SJSA1 (cell line): ENCODE measurements at regions not wholly inside any gene's neighbourhood (a gene's known extent, or its start where the extent isn't known, plus 50 kb on each side); places are given as distances from the start of the nearest gene placed in this dataset.

Experiments used
- DNase-seq, 2 experiments: peaks; one replicate each; pipeline ENCODE4 v3.0.0-alpha.2; 2015 to 2020; ENCODE audit warnings: low spot score in 2 of 2, low read depth in 1 of 2
- H3K27ac ChIP-seq: fragments of 250-450 bp; sonication (Bioruptor Pico); 2 replicates; pipeline ENCODE4 v1.5.1; 2020; ENCODE audit warnings: mild to moderate bottlenecking, moderate library complexity
- H3K27me3 ChIP-seq: fragments of 250-450 bp; sonication (Bioruptor Pico); replicated peaks from 2 replicates; pipeline ENCODE4 v1.5.1; 2020; ENCODE audit warnings: mild to moderate bottlenecking, moderate library complexity
- H3K36me3 ChIP-seq: fragments of 250-450 bp; sonication (Bioruptor Pico); 2 replicates; pipeline ENCODE4 v1.5.1; 2020; ENCODE audit warnings: mild to moderate bottlenecking
- H3K4me1 ChIP-seq: fragments of 250-450 bp; sonication (Bioruptor Pico); replicated peaks from 2 replicates; pipeline ENCODE4 v1.6.1; 2021; ENCODE audit warnings: mild to moderate bottlenecking
- H3K4me3 ChIP-seq: fragments of 250-450 bp; sonication (Bioruptor Pico); 2 replicates; pipeline ENCODE4 v1.5.1; 2020; ENCODE audit warnings: mild to moderate bottlenecking
- H3K9me3 ChIP-seq: fragments of 250-450 bp; sonication (Bioruptor Pico); replicated peaks from 2 replicates; pipeline ENCODE4 v1.5.1; 2020; ENCODE audit warnings: mild to moderate bottlenecking

DNA sequence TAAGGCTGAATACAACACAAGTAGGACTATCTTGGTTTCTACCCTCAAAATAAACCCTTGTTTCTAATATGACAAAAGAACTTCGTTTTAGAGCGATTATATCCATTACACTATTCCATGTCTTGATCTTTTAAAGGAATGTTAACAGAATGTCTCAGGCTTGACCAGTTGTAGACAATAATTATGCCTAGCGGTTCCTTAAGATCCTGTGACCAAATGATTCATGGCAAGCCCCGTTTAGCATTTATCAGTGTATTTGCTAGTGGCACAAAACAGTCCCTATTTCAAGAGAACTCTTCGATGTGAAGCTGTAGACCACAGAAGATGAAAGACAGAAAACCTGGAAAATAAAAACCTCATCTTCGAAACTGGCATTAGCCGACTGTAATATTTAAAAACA, 200.9 kb upstream of the SOX9 start:
- Histone ChIP-seq H3K36me3 (no peaks in the 10 kb centered on the region), H3K27ac (no peak overlapping the region), H3K27me3 (no peaks in the 10 kb centered on the region), H3K9me3 (no peaks in the 10 kb centered on the region; the same call in 1 of the 2 replicates), H3K4me3 (no peak overlapping the region), H3K4me1 (no peaks in the 10 kb centered on the region)
- no peak for DNase-seq

GRCh38 chr17:71921796-71922195, 199.0 kb upstream of the SOX9 start:
- Histone ChIP-seq H3K4me1 (no peaks in the 10 kb centered on the region), H3K4me3 (no peak overlapping the region), H3K27ac (no peak overlapping the region), H3K36me3 (no peaks in the 10 kb centered on the region), H3K27me3 (no peaks in the 10 kb centered on the region), H3K9me3 (no peaks in the 10 kb centered on the region; the same call in 1 of the 2 replicates)
- DNase-seq, result no peak

- H3K27ac ChIP-seq, result no peak overlapping the region
- no peak for DNase-seq
Observed at GRCh38 chr17:71922439-71922838, 198.4 kb upstream of the SOX9 start.

GRCh38 chr17:71926746-71927398, 193.9 kb upstream of the SOX9 start:
- H3K4me1 ChIP-seq, result no peaks in the 10 kb centered on the region
- H3K4me3 ChIP-seq, result no peak overlapping the region
- H3K27me3 ChIP-seq, result no peaks in the 10 kb centered on the region
- no peak overlapping the region for H3K27ac ChIP-seq
- no peaks in the 10 kb centered on the region; the same call in 1 of the 2 replicates for H3K9me3 ChIP-seq
- H3K36me3 ChIP-seq, result no peaks in the 10 kb centered on the region
- DNase-seq, result no peak

More at GRCh38 chr17:71922439-71922838, 198.4 kb upstream of the SOX9 start:
- no peaks in the 10 kb centered on the region for H3K36me3 ChIP-seq
- no peaks in the 10 kb centered on the region for H3K4me1 ChIP-seq
- H3K27me3 ChIP-seq, result no peaks in the 10 kb centered on the region
- H3K9me3 ChIP-seq, result no peaks in the 10 kb centered on the region; the same call in 1 of the 2 replicates
- H3K4me3 ChIP-seq, result no peak overlapping the region

- H3K4me3 ChIP-seq, result no peak overlapping the region
- no peaks in the 10 kb centered on the region for H3K27me3 ChIP-seq
- no peak for DNase-seq
- no peak overlapping the region for H3K27ac ChIP-seq
- H3K4me1 ChIP-seq, result no peaks in the 10 kb centered on the region
- H3K36me3 ChIP-seq, result no peaks in the 10 kb centered on the region
- H3K9me3 ChIP-seq, result no peaks in the 10 kb centered on the region
Observed at GRCh38 chr17:71933306-71933705, 187.5 kb upstream of the SOX9 start.

- no peak overlapping the region for H3K27ac ChIP-seq
- H3K9me3 ChIP-seq, result no peaks in the 10 kb centered on the region
- DNase-seq, result no peak
- H3K4me3 ChIP-seq, result no peak overlapping the region
- H3K4me1 ChIP-seq, result no peaks in the 10 kb centered on the region
- H3K36me3 ChIP-seq, result no peaks in the 10 kb centered on the region
- H3K27me3 ChIP-seq, result no peaks in the 10 kb centered on the region
Observed at GRCh38 chr17:71934520-71934919, 186.3 kb upstream of the SOX9 start.

DNA sequence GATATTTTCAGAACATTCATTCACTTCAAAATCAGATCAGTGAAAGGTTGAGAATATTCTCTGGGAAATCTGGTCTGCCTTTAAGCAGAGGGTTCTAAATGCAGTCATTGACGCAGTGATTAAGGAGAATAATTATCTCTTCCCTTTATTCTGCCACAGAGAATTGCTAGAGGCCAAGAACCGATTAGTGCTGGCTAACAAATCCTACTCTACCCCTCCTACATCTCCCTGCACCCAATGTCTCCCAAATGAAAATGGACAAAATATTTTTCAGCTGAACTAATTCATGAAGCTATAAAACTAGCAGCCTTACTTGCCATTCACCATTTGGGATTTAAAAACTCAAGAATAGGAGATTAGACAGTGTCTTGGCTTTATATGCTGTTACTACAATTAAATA, 185.5 kb upstream of the SOX9 start:
- H3K4me3 ChIP-seq, result no peak overlapping the region
- no peaks in the 10 kb centered on the region for H3K9me3 ChIP-seq
- H3K36me3 ChIP-seq, result no peaks in the 10 kb centered on the region
- H3K27me3 ChIP-seq, result no peaks in the 10 kb centered on the region
- no peak for DNase-seq
- H3K4me1 ChIP-seq, result no peaks in the 10 kb centered on the region
- no peak overlapping the region for H3K27ac ChIP-seq

DNA sequence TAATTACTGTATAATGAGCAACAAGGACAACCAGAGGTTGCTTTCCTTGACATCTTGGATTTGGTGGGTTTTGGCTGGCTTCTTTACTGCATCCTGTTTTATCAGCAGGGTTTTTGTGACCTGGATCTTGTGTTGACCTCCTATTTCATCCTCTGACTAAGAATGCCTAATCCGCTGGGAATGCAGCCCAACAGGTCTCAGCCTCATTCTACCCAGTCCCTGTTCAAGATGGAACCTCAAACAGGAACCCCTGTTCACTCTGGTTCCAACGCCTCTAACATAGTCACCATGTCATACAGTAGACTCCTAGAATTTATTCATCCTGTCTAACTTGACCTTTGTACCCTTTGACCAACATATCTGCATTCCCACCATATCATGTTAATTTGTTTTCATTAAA, 183.8 kb upstream of the SOX9 start:
- no peak for DNase-seq
- H3K4me3 ChIP-seq, result no peak overlapping the region
- no peaks in the 10 kb centered on the region for H3K9me3 ChIP-seq
- H3K4me1 ChIP-seq, result no peaks in the 10 kb centered on the region
- H3K27me3 ChIP-seq, result no peaks in the 10 kb centered on the region
- no peaks in the 10 kb centered on the region for H3K36me3 ChIP-seq
- no peak overlapping the region for H3K27ac ChIP-seq

DNA sequence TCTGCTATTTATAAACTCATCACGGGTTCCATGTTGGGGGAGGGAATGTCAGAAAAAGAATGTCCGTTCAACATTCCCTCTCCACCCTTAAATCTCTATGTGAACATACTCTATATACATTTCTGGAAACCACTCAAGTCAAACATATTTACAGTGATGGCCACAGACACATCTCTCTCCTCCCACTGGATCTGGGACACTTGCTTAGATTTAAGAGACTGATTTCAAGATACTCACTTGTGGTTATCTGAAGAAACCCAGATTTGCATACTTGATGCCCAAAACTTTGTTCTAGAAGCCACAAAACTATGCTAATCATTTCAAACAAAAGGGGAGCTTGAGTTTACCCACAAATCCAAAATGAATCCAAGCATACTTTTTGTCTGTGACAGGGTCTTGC, 182.9 kb upstream of the SOX9 start:
- no peaks in the 10 kb centered on the region for H3K4me1 ChIP-seq
- no peaks in the 10 kb centered on the region for H3K36me3 ChIP-seq
- no peak overlapping the region for H3K27ac ChIP-seq
- H3K27me3 ChIP-seq, result no peaks in the 10 kb centered on the region
- H3K9me3 ChIP-seq, result no peaks in the 10 kb centered on the region
- no peak for DNase-seq
- no peak overlapping the region for H3K4me3 ChIP-seq

- H3K4me1 ChIP-seq, result no peaks in the 10 kb centered on the region
- H3K36me3 ChIP-seq, result no peaks in the 10 kb centered on the region
- no peaks in the 10 kb centered on the region for H3K27me3 ChIP-seq
- no peak overlapping the region for H3K27ac ChIP-seq
- no peak overlapping the region for H3K4me3 ChIP-seq
- no peak for DNase-seq
- no peaks in the 10 kb centered on the region for H3K9me3 ChIP-seq
Observed at GRCh38 chr17:71938340-71939010, 182.3 kb upstream of the SOX9 start.

DNA sequence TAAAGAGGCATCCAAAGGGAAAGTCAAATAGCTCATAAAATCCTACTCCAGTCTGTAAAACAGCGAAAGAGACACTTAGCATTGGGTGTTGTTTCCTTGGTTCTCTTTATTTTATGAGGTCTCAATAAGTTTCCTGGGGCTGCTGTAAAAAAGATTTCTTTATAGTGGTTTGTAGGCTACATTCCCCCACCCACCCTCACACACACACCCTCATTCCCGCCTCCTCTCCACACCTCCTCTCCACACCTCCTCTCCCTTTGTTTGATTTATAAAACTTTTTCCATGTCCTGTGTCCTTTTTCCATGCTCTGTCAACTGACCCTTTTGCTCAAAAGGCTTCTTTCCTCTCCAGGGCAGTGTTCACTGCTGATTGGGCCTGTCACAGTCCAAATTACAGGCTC, 178.9 kb upstream of the SOX9 start:
- Histone ChIP-seq H3K9me3 (no peaks in the 10 kb centered on the region), H3K4me1 (no peaks in the 10 kb centered on the region), H3K36me3 (no peaks in the 10 kb centered on the region), H3K27me3 (no peaks in the 10 kb centered on the region), H3K4me3 (no peak overlapping the region), H3K27ac (no peak overlapping the region)
- DNase-seq, result no peak

DNA sequence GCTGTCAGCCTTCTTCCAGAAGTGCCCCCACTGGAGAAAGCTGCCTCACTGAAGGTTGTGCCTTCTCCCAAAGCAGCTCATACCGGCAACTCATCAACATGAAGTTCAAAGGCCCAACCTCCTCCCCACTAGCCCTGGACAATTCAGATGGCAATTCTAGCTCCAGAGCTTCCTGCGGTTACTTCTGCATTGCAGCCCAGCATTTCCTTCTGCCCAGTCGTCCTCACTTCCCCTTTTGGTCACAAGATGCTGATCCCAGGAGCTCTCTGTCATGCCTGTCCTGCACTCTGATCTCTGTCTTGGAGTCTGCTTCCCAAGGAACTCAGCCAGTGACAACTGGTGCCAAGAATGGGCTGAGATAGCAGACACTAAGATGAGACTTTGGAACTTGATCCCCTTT, 178.2 kb upstream of the SOX9 start:
- no peak overlapping the region for H3K27ac ChIP-seq
- no peaks in the 10 kb centered on the region for H3K36me3 ChIP-seq
- no peaks in the 10 kb centered on the region for H3K4me1 ChIP-seq
- no peak for DNase-seq
- no peaks in the 10 kb centered on the region for H3K9me3 ChIP-seq
- H3K27me3 ChIP-seq, result no peaks in the 10 kb centered on the region
- no peak overlapping the region for H3K4me3 ChIP-seq

- H3K4me3 ChIP-seq, result no peak overlapping the region
- no peaks in the 10 kb centered on the region for H3K4me1 ChIP-seq
- H3K36me3 ChIP-seq, result no peaks in the 10 kb centered on the region
- no peaks in the 10 kb centered on the region for H3K27me3 ChIP-seq
- DNase-seq, result no peak
- no peak overlapping the region for H3K27ac ChIP-seq
- no peaks in the 10 kb centered on the region for H3K9me3 ChIP-seq
Observed at GRCh38 chr17:71948703-71949422, 172.0 kb upstream of the SOX9 start.

- DNase-seq, result no peak
- H3K4me3 ChIP-seq, result no peak overlapping the region
- peaks cover 6% of the 10 kb centered on the region; the same call in 1 of the 2 replicates for H3K9me3 ChIP-seq
- no peak overlapping the region for H3K27ac ChIP-seq
- no peaks in the 10 kb centered on the region for H3K36me3 ChIP-seq
- no peaks in the 10 kb centered on the region for H3K4me1 ChIP-seq
- no peaks in the 10 kb centered on the region for H3K27me3 ChIP-seq
Observed at GRCh38 chr17:71959154-71959553, 161.7 kb upstream of the SOX9 start.
